ENCODE measurements at regions not wholly inside any gene's neighbourhood (a gene's known extent, or its start where the extent isn't known, plus 50 kb on each side); places are given as distances from the start of the nearest gene placed in this dataset.

DNA sequence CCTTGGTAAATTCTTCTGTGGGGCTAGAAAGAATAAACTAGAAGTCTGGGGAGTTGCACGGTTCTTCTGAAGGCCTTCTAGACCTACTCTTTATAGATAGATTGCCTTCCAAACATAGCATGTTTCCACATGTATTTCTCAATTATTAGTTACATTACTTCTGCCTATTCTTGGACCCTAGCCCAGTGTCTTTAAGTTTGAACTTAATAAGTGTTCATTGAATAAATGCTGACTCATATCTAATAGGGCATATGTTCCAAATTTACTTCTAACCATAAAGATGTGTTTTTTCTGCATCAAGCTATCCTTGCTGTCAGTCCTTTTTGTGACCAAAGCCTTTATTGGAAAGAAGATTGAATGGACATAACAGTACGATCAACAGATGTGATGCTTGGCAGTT, 503.6 kb upstream of the ZFP42 start:
- TF ChIP-seq, protein P1, sequence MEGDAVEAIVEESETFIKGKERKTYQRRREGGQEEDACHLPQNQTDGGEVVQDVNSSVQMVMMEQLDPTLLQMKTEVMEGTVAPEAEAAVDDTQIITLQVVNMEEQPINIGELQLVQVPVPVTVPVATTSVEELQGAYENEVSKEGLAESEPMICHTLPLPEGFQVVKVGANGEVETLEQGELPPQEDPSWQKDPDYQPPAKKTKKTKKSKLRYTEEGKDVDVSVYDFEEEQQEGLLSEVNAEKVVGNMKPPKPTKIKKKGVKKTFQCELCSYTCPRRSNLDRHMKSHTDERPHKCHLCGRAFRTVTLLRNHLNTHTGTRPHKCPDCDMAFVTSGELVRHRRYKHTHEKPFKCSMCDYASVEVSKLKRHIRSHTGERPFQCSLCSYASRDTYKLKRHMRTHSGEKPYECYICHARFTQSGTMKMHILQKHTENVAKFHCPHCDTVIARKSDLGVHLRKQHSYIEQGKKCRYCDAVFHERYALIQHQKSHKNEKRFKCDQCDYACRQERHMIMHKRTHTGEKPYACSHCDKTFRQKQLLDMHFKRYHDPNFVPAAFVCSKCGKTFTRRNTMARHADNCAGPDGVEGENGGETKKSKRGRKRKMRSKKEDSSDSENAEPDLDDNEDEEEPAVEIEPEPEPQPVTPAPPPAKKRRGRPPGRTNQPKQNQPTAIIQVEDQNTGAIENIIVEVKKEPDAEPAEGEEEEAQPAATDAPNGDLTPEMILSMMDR (IDR thresholded peaks at IDR 0.05), result no peak
- no peak for TF ChIP-seq POLR2A (IDR thresholded peaks at IDR 0.05)
